ENCODE measurements at regions not wholly inside any gene's neighbourhood (a gene's known extent, or its start where the extent isn't known, plus 50 kb on each side); places are given as distances from the start of the nearest gene placed in this dataset.
"Not testable (repeated sequence)": the region's sequence is repeated elsewhere in the genome, so short reads cannot be mapped to it uniquely, and the experiment has no call there.

DNA sequence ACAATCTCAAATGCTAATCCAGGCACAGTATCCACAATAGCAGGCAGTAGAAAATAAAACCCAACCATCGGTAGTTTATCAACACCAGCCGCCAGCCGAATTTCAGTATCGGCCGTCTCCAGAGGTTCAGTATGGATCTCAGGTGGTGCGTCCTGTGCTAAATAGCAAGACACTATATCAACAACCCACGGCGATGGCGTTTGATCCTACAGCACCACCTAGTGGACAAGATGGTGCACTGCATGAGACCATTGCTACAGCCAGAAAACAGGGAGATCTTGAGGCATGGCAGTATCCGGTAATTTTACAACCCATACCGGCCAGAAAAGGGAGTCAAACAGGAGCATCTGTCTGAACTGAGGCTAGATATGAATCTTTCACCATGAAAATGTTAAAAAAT, 112.0 kb upstream of the FRG2C start:
- not testable (repeated sequence) for H3K4me3 Mint-ChIP-seq; H3K27me3 Mint-ChIP-seq (ENCODE audit: low read depth)
- TF ChIP-seq, protein P1, sequence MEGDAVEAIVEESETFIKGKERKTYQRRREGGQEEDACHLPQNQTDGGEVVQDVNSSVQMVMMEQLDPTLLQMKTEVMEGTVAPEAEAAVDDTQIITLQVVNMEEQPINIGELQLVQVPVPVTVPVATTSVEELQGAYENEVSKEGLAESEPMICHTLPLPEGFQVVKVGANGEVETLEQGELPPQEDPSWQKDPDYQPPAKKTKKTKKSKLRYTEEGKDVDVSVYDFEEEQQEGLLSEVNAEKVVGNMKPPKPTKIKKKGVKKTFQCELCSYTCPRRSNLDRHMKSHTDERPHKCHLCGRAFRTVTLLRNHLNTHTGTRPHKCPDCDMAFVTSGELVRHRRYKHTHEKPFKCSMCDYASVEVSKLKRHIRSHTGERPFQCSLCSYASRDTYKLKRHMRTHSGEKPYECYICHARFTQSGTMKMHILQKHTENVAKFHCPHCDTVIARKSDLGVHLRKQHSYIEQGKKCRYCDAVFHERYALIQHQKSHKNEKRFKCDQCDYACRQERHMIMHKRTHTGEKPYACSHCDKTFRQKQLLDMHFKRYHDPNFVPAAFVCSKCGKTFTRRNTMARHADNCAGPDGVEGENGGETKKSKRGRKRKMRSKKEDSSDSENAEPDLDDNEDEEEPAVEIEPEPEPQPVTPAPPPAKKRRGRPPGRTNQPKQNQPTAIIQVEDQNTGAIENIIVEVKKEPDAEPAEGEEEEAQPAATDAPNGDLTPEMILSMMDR (IDR thresholded peaks at IDR 0.05; ENCODE audit: unreplicated experiment in 3 of 3): peak; percentile 19 to 33 (median 26)

DNA sequence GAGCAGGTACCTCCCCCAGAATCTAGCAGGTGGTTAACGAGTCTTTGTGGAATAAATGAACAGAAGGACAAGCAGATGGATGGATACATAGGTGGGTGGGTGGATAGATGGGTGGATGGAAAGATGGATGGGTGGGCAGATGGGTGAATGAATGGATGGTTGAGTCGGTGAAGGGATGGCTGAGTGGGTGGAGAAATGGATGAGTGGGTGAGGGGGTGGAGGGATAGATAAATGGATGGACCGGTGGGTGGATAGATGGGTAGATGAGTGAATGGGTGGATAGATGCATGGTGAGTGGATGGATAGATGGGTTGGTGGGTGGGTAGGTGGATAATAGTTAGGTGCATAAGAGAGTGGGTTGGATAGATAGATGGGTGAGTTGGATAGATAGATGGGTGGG, 99.7 kb upstream of the FRG2C start:
- H3K36me3 Mint-ChIP-seq (ENCODE audit: low read depth); H3K4me1 Mint-ChIP-seq; H3K27ac Mint-ChIP-seq; H3K4me3 Mint-ChIP-seq; H3K9me3 Mint-ChIP-seq; H3K27me3 Mint-ChIP-seq (ENCODE audit: low read depth): not testable (repeated sequence)

More for the DNA sequence above, 112.0 kb upstream of the FRG2C start:
- not testable (repeated sequence) for H3K36me3 Mint-ChIP-seq (ENCODE audit: low read depth); H3K4me1 Mint-ChIP-seq; H3K27ac Mint-ChIP-seq
- peaks cover 42% of the 10 kb centered on the region for H3K9me3 Mint-ChIP-seq

DNA sequence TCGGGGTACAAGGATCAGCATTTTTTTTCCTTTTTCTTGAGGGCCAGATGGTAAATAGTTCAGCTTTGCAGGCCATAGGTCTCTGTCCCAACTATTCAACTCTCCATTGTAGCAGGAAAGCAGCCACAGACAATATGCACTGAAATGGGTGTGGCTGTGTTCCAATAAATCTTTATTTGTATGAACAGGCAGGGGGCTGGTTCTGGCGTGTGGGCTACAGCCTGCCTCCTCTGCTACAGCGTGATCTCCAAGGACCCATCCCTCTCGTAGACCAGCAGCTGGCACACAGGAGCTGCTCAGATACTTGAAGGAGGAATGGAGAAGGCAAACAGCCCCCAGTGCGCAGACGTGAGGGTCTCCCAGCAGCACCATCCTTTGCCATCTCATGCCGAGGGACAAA, 91.8 kb upstream of the FRG2C start:
- H3K4me1 Mint-ChIP-seq; H3K4me3 Mint-ChIP-seq; H3K27ac Mint-ChIP-seq; H3K9me3 Mint-ChIP-seq; H3K36me3 Mint-ChIP-seq (ENCODE audit: low read depth): not testable (repeated sequence)
- H3K27me3 Mint-ChIP-seq (ENCODE audit: low read depth): peaks cover 17% of the 10 kb centered on the region

DNA sequence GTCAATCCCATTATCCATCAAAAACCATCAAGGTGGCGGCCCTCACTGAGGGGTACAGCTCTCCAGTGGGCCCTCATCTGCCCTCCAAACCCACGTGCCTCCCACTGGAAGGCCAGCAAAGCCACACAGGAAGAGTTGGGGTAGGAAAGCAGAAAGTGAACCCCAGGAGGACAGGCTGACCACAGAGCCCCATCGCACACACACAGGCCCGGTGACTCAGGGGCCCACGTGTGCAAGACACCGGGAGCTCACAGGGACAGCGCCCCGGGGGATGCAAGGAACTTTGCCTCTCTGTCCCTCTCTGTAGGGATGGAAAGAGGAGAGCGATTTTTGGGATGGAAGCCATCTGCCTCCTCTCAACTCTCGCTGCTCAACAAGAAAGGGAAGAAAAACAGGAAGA, 85.0 kb upstream of the FRG2C start:
- Mint-ChIP-seq H3K27me3 (ENCODE audit: low read depth) (peaks cover 60% of the 10 kb centered on the region), H3K4me3 (peak overlapping the region; percentile 84 to 89 (median 85))
- H3K36me3 Mint-ChIP-seq (ENCODE audit: low read depth); H3K9me3 Mint-ChIP-seq; H3K27ac Mint-ChIP-seq; H3K4me1 Mint-ChIP-seq: not testable (repeated sequence)

DNA sequence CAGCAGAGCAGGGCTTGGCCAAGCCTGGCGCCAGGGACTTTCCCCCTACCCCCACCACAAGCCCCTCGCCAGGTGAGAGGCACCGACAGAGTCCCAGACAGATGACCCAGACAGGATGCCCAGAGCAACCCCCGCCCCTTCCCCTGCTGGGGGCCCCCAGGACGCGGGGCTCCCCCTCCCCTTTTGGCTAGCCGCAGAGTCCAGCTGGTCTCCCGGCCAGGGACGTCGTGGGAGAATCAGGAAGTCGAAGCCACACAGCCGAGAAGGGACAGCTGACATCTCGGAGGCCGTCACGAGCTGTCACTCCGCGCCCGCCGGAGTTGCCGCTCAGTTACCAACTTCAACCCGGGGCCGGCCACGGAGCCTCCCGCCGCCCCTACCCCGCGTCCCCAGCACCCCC, 84.6 kb upstream of the FRG2C start:
- not testable (repeated sequence) for H3K4me1 Mint-ChIP-seq; H3K9me3 Mint-ChIP-seq; H3K36me3 Mint-ChIP-seq (ENCODE audit: low read depth); H3K27ac Mint-ChIP-seq
- Mint-ChIP-seq H3K4me3 (peak overlapping the region; percentile 84 to 89 (median 85)), H3K27me3 (ENCODE audit: low read depth) (peaks cover 64% of the 10 kb centered on the region)

DNA sequence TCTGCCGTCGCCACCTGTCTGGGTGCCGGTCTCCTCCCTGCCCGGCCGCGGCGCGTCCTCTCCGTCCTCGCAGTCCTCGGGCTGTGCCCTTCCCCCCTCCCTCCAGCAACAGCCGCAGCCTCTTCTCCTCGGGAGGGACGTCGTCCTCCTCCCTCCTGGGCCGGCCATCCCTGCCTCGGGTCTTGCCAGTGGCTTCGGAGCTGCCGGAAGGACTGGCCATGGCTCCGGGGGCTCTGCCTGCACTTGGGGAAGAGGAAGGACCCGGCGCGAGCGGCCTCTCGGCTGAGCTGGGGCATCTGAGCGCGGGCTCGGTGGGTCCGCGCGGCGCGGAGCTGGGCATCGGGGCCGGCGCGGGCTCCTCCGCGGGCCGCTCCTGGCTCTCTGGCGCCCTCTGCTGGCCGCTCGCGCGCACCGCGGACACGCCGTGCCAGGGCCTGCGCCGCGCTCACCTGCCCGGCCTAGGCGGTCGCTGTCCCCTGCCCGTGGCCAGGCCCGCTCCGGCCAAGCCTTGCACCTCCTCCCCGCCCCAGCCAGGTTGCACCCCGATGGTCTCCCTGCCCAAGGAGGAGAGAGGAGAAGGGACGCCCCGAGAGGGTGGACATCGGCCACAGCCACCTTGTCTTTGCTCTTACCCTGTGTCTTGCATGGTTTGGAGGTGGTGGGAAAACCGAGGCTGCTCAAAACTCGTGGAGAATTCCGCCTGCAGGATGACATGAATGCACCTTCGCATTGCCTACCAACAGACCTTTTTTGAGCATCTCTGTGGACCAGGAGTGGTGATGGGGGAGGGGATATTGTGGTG, 83.9 kb upstream of the FRG2C start:
- peak overlapping the region; percentile 82 to 87 (median 85) for H3K4me3 Mint-ChIP-seq
- not testable (repeated sequence) for H3K4me1 Mint-ChIP-seq; H3K36me3 Mint-ChIP-seq (ENCODE audit: low read depth); H3K27ac Mint-ChIP-seq; H3K9me3 Mint-ChIP-seq
- peaks cover 59% of the 10 kb centered on the region for H3K27me3 Mint-ChIP-seq (ENCODE audit: low read depth)
- TF ChIP-seq, protein P1 (IDR thresholded peaks at IDR 0.05; ENCODE audit: unreplicated experiment in 3 of 3): peak; percentile 79 to 85 (median 83)

DNA sequence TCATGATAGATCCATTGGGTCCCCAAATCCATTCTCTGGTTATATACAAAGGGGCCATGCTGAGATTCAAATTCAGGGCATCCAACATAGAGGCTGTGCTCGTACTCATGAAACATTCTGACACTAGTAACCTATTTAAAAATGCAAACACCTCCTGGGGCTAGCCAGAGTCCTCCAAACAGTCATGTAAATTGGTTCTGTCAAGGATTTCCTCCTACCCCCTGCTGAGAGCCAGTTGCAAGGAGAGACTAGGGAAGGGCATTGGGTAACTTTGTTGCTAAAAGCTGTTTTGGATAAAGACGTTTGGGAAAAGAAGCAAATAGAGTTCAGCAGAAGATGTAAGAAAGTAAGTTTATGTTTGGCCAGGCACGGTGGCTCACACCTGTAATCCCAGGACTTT, 81.6 kb upstream of the FRG2C start:
- H3K4me1 Mint-ChIP-seq; H3K36me3 Mint-ChIP-seq (ENCODE audit: low read depth); H3K4me3 Mint-ChIP-seq; H3K27ac Mint-ChIP-seq; H3K9me3 Mint-ChIP-seq: not testable (repeated sequence)
- H3K27me3 Mint-ChIP-seq (ENCODE audit: low read depth): peaks cover 54% of the 10 kb centered on the region

DNA sequence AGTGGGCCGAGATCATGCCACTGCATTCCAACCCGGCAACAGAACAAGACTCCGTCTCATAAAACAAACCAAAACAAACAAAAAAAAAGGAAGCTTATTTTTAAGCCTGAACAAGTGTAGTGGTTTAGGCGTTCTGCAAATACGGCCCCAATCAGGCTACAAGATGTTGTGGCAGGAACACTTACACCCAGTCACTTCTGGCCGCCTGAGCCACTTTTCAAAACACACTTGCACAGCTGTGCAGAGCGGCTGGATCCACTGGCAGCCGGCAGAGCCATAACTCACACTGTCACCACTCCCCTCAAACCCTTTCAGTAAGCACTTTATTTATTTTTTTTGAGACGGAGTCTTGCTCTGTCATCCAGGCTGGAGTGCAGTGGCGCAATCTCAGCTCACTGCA, 81.0 kb upstream of the FRG2C start:
- not testable (repeated sequence) for H3K4me1 Mint-ChIP-seq; H3K36me3 Mint-ChIP-seq (ENCODE audit: low read depth); H3K9me3 Mint-ChIP-seq; H3K27ac Mint-ChIP-seq
- Mint-ChIP-seq H3K27me3 (ENCODE audit: low read depth) (peaks cover 51% of the 10 kb centered on the region), H3K4me3 (peak overlapping the region in 1 of 3 experiments; percentile 28)

DNA sequence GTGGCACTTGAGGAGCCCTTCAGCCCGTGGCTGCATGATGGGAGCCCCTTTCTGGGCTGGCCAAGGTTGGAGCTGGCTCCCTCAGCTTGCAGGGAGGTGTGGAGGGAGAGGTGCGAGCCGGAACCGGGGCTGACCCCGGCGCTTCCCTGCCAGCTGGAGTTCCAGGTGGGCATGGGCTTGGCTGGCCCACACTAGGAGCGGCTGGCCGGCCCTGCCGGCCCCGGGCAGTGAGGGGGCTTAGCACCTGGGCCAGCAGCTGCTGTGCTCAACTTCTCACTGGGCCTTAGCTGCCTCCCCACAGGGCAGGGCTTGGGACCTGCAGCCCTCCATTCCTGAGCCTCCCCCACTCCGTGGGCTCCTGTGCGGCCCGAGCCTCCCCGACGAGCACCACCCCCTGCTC, 76.4 kb upstream of the FRG2C start:
- not testable (repeated sequence) for H3K36me3 Mint-ChIP-seq (ENCODE audit: low read depth); H3K4me3 Mint-ChIP-seq; H3K9me3 Mint-ChIP-seq; H3K4me1 Mint-ChIP-seq; H3K27ac Mint-ChIP-seq
- peaks cover 26% of the 10 kb centered on the region for H3K27me3 Mint-ChIP-seq (ENCODE audit: low read depth)

DNA sequence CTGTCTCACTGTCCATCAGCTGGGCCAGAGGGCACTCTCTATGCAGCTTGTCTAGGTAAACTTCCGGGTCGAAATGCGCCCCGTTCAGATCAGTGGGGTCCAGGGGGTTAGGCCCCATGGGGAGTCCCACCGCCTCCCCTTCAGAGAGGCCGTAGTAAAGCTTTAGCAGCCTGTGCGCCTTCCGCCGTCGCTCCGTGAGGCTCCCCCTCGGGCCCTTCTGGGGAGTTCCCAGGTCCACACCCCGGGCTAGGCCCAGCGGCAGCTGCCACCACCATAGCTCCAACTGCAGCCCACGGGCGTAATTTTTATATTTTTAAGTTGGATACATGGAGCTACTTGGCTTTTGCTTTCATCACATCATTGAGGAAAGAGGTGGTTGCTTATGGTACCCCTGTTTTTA, 73.7 kb upstream of the FRG2C start:
- H3K36me3 Mint-ChIP-seq (ENCODE audit: low read depth); H3K4me1 Mint-ChIP-seq; H3K9me3 Mint-ChIP-seq; H3K27ac Mint-ChIP-seq; H3K4me3 Mint-ChIP-seq: not testable (repeated sequence)
- peaks cover 12% of the 10 kb centered on the region for H3K27me3 Mint-ChIP-seq (ENCODE audit: low read depth)
